Stimulated activated CD8-positive, alpha-beta memory T cell treated with anti-CD3 and anti-CD28 coated beads, Interleukin-15, amount 100 ng/mL, for 48 hours (primary cell): ENCODE measurements at regions not wholly inside any gene's neighbourhood (a gene's known extent, or its start where the extent isn't known, plus 50 kb on each side); places are given as distances from the start of the nearest gene placed in this dataset.
"Not testable (repeated sequence)": the region's sequence is repeated elsewhere in the genome, so short reads cannot be mapped to it uniquely, and the experiment has no call there.

ENCODE experiments used
- DNase-seq, 2 donors: peaks; one replicate each; pipeline ENCODE4 v3.0.0-alpha.2; 2020; ENCODE audit warnings: low read depth in 2 of 2

DNA sequence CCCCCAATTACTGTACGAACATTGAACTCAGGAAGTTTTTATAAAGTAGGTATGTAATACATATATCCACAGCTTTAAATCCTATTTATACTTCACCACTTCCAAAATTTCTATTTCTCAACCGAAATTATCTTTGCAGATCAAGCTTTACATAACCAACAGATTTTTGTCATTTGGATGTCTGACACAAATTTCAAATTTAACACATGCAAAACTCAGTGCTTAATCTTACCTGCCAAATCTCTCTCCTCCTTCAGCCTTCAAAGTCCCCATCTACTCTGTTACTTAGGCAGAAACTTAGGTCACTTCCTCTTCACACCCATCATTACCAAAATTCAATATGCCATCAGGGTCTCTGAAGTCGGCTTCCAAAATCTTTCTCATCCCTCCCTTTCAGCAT is 990.1 kb upstream of the NRXN1 start:
- no peak for DNase-seq

DNA sequence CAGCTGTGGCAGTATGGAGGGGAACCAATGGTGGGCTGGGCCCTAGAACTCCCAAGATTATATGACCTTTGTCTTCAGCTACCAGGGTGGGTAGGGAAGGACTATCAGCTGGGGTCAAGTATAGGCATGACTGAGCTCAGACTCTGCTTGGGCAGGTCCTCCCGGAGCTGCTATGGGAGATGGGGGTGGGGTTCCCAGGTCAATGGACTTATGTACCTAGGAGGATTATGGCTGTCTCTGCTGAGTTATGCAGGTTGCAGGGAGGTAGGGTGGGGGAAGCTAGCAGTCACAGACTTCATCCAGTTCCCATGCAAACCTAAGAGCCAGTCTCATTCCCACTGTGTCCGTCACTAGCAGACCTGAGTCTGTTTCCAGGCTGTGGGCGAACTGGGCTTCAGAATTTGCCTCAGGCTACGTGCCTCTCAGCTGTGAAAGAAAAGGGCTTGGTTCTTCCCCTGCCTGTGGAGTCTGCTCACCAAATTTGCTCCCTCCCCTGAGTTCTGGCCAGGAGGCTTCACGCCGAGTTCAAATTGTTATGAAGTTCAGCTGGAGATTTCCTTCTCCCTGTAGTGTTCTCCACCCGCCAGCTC is 985.8 kb upstream of the NRXN1 start:
- DNase-seq = no peak

DNA sequence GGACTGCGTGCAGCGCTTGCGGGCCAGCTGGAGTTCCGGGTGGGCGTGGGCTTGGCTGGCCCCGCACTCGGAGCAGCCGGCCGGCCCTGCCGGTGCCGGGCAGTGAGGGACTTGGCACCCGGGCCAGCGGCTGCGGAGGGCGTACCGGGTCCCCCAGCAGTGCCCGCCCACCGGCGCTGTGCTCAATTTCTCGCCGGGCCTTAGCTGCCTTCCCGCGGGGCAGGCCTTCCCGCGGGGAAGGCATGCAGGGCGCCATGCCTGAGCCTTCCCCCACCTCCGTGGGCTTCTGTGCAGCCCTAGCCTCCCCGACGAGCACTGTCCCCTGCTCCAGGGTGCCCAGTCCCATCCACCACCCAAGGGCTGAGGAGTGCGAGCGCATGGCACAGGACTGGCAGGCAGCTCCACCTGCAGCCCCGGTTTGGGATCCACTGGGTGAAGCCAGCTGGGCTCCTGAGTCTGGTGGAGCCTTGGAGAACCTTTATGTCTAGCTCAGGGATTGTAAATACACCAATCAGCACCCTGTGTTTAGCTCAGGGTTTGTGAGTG is 975.0 kb upstream of the NRXN1 start:
- DNase-seq = not testable (repeated sequence)

DNA sequence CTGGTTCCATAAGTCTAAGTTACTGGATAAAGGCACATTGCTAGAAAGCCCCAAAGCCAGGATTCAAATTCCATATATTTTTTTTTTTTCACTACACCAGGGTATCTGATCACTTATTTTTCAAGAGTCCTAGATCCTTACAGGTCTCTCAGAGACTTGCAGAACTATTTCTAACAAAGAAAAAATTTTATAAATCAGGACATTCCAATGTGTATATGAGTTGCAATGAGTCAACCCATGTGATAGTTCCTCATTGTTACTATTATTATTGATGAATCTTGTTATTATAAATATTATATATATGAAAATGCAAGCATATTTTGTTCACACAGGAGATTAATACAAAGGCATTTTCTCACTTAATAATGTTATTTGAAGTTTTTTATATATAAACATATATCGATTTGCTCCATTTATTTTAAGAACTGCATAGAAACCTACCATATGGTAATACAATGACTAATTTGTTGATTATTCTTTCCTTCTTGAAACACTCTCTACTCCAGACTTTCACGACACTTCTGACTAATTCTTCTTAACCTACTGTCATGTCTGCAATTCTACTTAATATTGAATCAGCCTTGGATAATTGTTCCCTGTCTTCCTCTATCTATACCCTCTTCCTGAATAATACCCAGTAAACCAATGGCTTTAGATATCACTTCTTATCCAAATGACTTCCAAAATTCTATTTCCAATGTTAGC is 968.4 kb upstream of the NRXN1 start:
- DNase-seq = no peak

DNA sequence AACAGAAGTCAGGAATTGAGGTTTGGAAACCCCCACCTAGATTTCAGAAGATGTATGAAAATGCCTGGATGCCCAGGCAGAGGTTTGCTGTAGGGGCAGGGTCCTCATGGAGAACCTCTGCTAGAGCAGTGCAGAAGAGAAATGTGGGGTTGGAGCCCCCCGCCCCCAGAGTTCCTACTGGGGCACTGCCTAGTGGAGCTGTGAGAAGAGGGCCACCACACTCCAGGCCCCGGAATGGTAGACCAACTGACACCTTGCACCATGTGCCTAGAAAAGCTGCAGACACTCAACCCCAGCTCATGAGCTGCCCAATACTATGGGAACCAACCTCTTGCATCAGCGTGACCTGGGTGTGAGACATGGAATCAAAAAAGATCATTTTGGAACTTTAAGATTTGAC is 967.0 kb upstream of the NRXN1 start:
- DNase-seq = no peak

DNA sequence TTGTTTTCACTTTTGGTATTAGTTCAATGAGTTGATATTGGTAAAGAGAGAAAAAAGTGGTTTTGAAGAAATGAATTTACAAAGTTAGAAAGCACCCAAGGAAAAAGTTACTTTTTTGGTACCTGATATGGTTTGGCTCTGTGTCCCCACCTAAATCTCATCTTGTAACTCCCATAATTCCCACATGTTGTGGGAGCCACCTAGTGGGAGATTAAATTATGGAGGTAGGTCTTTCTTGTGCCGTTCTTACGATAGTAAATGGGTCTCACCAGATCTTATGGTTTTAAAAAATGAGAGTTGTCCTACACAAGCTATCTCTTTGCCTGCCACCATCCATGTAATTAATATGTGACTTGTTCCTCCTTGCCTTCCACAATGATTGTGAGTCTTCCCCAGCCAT is 965.6 kb upstream of the NRXN1 start:
- DNase-seq = no peak

DNA sequence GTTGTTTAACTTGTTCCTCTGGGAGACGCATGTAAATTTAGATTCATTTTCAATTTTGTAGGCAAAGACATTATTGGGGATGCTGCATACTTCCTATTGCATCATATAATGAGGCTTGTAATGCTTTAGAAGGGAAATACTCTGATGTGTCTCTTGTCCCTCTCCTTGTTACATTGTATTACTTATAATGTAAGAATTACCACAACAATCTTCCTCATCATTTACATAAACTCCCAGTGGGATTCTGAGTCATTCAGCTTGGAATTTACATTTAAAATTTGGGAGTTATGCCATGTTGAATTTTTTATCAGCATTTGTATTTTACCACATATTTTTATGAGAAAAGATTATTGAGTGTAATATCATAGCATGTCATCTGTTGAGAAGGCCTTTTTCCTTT is 963.4 kb upstream of the NRXN1 start:
- DNase-seq = no peak

DNA sequence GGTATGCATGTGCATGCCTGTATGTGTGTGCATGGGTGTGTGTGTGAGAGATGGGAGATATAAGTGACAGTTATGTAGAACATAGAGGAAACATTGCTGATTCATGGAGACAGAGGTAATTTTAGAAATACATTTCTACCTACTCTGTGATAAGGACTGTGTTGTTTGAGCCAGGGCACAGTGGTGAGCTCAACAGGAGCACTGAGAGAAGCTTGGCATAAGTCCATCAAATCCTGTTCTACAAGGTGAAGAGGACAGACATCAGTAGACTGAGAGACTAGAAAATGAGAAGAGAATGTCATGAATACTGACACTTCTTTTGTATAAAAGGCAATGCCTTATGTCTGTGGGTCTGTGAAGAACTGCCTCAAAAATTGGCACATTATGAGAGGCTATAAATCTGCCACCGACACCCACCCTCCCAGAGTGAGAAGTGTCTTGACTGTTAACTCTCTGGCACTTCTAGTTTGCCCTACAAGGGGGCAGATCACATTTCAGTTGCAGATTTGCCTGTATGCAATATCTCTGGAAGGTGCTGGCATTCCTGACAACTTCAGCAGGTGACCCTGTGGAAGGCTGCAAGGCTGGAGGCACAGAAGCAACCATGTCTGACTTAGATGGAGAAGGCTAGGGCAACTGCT is 962.3 kb upstream of the NRXN1 start:
- no peak for DNase-seq

DNA sequence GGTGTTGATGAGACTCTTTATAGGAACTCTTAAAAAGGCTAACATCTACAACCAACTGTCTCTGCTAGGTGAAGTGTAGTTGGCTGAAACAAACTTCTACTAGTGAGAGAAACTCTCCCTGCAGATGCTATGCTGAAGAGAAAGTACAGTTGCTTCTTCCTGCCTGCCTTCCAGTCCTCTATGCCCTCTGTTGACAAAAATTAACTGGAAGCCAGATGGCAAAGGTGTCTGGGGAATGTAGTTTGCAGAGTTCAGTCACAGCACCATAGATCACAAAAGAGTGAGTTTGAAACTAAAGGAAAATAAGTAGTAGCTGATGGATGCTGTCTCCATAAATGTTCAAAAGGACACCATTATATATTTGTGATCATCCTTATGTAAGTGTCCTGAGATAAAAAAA is 958.8 kb upstream of the NRXN1 start:
- DNase-seq = no peak

DNA sequence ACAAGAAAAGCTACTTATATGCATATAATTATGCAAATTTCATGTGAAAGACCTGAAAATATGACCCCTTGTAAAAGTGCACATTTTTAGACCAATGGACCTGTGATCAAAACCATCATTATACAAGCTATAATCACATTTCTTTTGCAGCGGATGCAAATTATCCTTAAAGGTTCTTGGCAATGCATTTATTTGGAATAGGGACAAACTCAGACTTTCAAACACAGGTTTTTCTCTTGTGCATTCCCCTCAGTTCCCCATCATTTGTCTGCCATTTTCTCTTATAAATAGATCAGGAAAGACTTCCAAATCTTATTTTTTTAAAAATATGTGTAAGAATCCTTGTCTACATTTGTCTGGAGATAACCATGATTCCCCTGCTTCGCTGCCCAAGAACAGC is 954.2 kb upstream of the NRXN1 start:
- DNase-seq = no peak

DNA sequence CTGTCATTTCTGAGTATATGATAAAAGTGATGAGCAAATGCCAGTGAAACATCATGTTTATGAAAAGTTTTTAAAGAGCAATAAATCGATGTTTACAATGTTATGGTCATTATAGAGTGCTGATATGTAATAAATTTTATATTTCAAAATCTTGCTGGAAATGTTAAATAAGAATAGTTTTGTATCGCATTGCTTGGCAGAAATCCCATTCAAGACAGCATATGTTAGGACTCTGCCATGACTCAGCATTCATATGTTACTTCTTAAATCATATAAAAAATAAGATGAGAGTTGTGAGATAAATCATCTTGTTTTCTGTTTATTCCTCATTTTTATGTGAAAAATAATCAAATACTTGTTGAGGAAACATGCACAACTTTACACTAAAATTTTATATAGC is 949.9 kb upstream of the NRXN1 start:
- no peak for DNase-seq

DNA sequence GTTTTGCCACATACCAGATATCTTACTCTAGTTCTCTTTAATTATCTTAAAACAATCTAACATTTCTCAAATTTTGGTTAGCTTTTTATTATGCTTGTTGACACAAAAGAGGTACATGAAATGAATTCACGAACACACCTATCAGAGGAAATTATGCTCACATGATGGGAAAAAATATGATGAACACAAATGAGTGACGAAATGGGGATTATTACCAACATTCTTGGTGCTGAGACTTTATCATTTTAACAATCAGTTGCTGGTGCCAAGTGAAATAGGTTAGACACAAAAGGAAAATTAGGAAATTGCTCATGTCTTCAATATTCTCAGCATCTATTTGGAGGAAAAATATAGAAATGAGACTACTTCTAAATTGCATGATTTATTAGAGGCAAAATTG is 944.7 kb upstream of the NRXN1 start:
- DNase-seq = no peak

DNA sequence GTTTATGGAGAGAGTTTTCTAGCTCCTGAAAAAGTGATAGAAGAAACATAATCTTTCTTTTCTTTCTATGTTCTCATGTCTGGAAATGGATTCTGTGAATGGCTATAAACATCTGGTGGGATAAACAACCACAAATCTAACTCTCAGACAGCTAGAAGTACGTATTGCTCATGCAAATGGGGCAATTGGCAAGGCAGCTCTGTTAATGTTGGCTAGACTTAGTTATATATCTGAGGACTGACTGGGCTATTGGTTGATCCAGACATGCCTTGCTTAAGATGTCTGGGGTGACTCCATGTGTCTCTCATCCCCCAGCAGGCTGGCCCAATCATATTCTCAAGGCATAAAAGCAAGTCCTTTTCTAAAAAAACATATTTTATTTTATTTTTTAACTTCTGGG is 939.2 kb upstream of the NRXN1 start:
- DNase-seq = no peak

DNA sequence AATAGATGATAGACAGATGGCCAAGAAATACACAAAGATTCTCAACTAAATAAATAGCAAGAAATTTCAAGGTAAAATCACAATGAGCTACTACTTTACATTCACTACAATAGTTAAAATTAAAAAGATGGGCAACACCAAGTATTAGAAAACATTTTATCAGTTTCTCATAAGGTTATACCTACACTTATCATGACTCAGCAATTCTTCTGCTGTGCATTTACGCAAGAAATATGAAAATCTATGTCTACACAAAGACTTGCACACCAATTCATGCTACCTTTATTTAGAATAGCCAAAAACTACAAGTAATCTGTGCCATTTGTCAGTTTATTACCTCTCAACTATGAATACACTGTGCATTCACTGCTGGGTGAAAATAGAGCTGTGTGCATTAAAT is 937.4 kb upstream of the NRXN1 start:
- DNase-seq = no peak

DNA sequence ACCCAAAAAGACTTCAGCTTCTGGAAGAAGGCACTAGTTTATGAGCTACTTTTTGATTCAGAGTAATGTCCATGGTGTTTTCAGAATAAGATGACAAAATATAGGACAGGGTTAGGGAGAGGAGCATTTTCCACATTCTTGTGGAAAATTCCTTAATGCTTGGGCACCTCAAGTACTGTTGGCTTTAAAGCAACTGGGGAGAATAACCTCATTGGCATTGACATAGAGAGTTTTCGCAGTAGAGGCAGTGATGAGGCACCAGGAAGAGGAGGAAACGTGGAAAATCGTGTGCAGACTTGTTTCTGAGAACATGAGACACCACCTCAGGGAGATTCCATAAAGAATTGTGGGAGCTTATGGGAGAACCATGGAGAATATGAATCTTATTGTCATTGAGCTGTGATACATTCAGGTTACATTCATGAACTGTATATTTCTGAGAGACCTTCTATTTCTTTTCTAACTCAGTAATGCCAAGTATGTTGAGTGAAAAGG is 929.0 kb upstream of the NRXN1 start:
- no peak for DNase-seq

DNA sequence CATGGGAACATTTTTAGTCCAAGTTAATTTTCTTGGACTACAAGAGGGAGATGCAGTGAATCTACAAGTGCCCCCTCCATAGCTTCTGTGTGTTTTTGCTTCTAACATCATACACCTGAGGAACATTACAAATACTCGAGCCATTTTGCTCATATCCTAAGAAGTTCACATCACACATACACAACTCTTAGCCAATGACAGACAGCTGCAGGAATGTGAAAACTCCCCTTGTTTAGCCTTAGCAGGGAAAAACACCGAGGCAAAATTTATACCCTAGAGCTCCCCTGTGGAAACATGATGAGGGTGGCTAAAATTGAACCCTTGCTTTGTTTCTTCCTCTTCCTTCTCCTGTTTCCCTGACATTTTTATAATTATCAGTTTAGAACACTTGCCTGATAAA is 928.3 kb upstream of the NRXN1 start:
- DNase-seq = no peak

DNA sequence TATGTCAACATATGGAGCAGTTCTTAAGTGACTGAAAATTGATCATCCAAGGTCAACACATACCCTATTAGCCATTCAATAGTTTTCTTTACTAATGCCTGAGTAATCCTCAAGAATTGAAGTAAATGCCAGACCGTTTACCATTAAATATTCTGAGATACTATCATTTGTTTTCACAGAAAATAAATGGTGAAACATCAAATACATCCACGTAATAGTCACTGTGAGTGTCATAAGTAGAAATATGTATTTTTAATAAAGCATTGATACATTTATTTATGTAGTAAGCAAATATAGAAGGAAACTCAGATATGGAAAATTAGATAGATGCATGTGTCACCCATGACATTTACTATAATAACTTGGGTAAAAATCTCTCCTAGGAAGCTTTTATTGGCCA is 927.8 kb upstream of the NRXN1 start:
- DNase-seq = no peak

DNA sequence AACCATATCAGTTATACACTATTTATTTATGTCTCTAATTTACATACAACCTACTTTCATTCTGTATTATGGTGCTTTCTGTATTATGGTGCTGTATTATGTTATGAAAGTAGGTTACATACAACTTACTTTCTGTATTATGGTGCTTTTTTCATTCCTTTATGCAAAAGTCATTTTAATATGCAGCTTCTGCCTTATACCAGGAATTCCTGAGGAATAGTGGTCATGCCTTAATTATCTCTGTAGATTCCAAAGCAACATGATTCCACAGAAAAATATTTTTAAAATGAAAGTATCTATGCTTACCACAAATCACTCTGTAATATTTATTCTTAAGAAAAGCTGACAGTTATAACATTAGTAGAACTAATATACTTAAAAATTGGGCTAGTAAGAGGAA is 922.0 kb upstream of the NRXN1 start:
- DNase-seq = no peak

DNA sequence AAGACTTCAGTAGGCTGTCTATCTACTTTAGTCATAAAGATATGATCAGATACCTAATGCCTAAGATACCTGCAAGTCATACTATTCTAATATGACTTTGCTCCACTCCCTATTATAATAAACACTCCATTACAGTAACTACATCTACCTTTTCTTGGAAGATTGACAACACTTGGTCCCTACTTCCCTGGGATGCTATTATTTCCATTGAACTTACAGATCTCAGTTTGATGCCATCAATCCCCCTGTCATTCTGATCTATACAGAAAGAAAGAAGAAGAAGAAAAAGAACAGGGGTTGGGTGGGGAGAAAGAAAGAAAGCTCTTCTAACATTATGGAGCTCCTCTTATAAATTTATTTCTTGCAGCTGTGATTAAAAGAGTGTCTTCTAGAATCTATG is 889.1 kb upstream of the NRXN1 start:
- DNase-seq = no peak

DNA sequence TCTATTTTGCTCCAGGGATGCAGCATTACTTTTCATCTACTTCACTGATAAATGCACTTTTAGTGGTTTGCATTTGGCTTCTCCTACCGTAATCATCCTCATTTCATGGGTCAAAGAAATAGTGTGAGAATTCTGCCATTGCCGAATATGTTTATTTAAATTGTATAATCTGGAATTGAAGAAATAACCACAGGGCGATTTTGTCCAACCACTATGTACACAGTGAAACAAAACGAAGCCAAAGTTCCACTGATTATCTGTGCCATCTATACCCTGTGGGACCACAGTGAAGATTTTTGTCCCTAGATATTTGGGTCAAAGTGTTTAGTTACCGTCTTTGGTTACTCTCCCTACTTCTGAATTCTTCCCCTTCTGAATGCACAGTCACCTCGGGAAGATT is 888.6 kb upstream of the NRXN1 start:
- DNase-seq = no peak

DNA sequence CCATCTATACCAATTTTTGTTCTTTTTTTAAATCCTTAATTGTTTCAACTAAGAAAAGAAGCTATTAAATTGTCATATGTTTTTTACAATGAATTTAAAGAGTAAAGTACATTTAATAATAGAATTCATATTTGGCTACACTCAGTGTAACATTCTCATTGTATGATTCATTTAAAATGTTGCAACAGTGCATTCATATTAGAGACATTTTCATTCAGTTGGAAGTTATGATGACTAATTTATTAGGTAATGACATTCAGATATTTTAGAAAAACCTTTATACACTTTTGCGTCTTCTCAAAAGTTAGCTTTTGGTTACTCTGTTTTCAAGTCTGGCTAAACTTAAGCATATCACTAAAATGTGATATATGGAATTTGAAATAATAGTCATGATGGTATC is 887.5 kb upstream of the NRXN1 start:
- DNase-seq = no peak

DNA sequence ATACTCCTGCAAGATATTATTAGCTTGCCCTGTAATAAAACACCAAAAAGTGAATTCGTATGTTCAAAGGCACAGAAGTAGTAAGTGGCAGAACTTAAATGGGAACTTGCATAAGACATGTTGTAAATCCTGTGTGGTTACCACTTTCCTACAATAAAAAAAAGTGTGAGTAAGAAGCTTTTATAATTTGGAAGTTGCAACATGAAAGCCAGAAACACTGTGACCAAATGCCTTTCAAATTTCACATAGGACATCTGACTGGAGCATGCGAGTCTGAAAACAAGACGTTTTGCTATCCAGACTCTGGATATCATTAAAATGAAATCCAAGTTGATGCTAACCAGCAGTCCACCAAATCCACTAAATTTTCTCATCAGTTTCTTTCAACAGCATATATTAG is 886.2 kb upstream of the NRXN1 start:
- no peak for DNase-seq

DNA sequence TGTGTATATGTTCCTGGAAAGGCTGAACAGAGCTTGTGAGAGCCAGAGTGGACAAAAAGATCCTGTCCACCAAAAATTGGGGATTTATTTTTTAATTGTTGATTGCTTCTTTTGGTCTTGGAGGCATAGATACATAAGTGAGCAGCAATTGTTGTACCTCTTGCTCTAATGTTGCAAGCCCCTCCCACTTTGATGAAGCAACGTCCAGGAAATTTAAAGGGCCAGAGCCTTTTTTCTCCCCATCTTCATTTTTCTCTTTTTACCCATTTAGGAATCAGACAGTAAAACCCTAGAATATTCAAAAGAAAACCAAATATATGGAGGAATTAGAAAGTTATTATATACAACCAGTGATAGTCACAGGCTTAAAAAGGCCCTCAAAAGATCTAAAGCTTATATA is 871.8 kb upstream of the NRXN1 start:
- DNase-seq = no peak
